MV-4-11 (cell line): ENCODE measurements at regions not wholly inside any gene's neighbourhood (a gene's known extent, or its start where the extent isn't known, plus 50 kb on each side); places are given as distances from the start of the nearest gene placed in this dataset.
"Not testable (repeated sequence)": the region's sequence is repeated elsewhere in the genome, so short reads cannot be mapped to it uniquely, and the experiment has no call there.

ENCODE experiments used
- DNase-seq: peaks from one replicate; lab custom pipeline; 2025; lab: John Stamatoyannopoulos, UW

DNA sequence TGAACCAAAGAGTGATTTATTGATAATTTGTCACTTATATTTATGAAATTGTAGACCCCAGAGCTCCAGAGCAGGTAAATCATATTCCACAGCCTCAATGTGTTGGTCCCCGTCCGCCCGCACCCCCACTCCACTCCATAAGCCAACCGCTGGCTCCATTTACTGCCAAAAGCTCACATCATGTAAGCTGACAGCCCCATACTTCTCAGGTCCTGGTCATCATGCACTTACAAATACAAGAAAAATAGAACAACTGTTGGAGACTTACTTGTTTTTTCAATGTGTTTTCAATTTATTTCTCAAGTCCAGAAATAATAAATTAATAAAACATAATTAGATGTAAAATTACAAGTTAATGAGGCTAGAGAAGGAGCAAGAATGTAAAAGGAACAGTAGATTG, 235.7 kb upstream of the HAND2 start:
- no peak for DNase-seq

DNA sequence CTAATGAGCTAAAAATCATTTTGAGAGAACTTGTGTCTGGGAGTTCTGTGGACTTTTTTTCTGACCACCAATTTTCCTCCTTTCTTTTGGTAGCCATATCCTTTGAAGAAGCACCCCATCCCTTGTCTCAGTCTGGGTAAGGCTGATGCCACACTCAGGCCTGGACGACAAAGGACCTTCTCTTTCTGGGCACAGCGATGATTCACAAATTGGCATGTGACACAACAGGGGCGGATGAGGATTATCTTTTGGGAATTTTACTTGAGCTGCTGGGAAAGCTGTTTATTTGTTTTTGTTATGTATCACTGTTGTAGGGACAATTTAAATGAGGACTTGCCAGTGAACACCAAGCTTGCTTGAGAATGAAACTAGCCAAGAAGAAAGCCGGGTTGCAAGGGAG, 233.4 kb upstream of the HAND2 start:
- DNase-seq = no peak

DNA sequence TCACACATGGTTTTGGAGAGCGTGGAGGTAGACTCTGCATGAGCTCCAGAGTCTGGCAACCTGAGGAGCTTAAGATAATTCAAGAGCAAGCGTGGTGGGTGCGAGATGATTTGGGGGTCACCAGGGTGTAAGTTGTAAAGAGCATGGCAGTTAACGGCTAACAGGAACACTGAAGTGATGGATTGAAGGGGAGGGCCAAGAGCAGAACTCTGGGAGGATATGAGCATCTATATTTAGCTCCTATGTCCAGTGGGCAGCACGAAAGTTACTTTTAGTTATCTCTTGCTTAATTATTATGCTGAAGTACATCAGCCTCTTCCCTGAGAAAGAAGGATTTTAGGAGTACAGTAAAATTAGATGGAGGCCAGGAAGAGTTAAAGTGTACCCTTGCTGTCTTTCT, 231.9 kb upstream of the HAND2 start:
- DNase-seq = no peak

DNA sequence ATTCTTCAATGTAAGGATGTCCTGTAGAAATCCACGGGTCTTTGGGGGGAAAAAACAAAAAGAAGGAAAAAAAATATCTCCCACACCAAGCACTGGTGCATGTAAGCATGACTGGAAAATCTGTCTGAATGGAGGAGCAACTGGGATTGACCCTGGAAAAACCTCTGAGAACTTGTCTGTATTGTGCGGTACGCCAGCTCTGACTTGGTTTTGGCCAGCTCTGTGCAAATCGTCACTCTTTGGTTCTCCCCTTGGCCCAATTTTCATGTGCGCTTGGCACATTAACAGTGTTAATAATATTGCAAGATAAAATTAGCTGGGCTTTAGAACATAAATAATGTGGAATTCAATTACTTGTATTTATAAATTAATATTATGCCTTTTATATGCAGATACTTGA, 231.2 kb upstream of the HAND2 start:
- no peak for DNase-seq

DNA sequence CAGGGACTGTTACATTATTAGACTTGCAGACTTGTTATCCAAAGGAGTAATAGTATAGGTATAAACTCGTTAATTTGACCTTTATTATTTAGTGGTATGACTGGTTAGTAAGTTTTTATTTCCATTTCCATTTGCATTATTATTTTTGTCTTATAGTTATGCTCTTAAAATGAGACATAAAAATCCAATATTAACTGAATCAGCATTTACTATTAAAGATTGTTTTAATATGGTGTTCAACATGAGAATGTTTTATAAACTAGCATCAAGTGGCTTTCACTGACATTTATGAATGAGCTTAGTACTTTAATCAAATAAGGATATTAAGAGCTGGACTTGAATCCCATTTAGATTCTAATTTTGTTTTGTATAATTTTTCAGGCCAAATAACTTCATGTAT, 228.1 kb upstream of the HAND2 start:
- DNase-seq = no peak

DNA sequence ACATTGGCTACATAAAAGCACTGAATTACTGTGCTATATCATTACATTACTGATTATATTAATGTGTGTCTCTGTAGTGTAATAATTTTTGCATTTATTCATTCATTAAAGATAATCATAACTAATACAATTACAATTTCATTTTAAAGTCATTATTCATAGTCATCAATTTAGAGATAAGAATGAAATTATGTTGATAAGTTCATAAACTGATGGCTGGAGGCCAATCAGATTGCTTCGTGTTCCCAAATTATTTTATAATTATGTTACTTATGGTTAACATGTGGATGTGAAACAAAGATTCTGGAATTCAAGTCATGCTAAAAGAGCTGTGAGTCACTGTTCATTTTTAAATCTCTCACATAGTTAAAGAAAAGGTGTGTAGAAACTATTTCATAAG, 223.4 kb upstream of the HAND2 start:
- DNase-seq = no peak

DNA sequence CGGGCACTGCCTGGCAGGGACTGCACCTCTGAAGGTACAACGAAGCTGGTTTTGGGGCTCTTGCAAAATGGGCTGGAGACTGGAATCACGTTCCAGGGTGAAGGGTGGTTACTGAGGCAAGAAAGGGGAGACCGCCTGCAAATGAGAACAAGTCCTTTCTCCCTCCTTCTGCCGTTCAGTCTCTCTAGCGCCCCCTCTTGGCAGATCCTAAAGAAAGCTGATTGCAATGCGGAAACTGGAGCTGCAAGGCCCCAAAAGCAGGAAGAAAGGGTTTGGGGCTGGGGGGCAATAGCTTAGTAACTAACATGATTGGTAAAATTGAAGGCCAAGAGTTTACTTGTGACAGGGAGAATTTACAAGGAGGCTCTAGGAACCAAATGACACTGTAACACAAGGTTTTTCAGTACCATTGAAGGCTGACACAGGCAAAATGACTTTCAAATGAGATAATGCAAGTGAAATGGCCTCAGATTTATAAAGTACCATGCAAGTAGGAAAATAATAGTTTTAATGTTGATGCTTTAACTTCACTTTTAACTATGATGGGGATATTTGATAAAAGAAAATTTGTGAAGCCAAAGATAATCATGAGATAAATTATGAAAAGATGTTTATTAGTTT, 222.7 kb upstream of the HAND2 start:
- peak; percentile 14 for DNase-seq

DNA sequence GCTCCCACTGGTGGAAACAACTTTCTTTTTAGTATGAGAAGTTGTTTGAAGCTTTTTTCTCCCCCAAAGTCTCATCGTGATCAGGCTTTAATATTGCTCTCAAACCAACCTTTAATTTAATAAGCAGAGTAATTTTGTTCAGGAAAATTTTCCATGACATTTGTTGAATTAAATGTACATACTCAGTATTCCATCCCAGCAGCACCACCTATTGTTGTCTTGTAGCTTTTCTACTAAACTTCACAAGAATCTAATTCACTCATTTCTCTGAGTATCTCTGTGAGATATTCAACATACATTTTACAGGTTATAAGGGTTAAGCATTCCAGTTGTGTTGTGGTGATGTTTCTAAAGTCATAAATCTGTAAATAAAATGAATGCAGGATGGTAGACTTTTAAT, 218.3 kb upstream of the HAND2 start:
- DNase-seq = no peak

DNA sequence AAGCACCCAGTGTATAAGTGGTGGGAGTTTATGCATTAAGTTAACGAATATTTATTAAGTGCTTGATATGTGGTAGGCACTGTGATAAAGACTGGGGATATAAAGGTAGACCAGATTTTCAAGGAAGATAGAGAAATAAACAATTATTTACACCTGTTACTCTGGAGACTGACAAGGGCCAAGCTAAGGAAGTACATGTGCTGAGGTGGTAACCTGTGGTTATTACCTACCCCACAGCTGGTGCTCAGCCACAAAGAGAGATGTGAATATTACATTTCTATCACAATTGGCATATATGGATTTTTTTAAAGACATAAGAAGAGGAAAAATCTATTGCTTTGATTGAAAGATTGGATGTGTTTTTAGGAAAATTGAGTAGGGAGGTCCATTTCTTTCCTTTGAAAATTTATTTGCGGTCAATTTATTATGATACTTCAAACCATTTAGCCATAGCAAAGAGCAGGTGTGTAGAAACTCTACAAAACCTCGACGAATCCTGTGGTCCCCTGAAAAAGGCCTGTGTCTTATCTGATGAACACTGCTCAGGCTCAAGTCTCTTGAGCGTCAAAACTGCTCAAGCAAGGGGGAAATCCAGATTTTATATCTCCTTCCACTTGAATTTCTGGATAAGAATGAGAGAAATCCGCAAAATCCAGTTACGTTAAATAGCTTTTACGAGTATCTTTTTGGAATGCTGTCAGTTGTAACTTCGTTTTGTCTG, 217.7 kb upstream of the HAND2 start:
- no peak for DNase-seq

DNA sequence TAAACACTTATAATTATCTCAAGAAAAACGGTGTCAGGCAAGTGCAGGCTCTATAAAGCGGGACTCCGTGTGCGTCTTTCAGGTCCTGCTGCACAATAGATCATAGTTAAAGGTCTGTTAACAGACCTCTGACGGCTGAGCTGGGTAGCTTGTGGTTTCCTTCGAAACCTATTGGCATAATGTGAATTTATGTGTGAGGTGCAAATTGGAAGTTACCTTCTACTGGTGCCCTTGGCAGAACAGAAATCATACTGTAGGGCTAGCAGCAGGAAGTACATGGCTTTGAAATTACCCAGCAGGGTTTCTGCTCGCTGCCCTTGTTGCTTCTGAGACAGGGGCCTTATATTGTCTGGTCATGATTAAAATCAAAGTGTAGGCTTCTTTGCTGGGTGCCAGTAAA, 216.4 kb upstream of the HAND2 start:
- DNase-seq = no peak

DNA sequence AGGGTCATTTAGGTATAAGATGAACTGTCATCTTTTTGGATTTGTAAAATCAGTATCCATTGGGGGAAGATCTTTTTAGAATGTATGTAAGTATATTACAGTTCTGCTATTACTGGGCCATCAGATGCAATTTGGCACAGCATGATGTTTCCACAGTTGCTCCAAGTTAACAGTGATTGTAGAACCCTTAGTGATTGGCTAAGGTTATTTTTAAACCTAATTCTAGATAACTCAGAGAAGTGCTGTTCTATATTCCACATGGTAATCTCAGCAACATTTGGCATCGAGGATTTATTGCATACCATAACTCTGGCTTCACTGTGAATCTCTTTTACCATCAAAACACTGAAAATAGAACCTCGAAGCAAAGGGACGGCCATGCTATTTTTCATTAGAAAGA, 215.7 kb upstream of the HAND2 start:
- no peak for DNase-seq

DNA sequence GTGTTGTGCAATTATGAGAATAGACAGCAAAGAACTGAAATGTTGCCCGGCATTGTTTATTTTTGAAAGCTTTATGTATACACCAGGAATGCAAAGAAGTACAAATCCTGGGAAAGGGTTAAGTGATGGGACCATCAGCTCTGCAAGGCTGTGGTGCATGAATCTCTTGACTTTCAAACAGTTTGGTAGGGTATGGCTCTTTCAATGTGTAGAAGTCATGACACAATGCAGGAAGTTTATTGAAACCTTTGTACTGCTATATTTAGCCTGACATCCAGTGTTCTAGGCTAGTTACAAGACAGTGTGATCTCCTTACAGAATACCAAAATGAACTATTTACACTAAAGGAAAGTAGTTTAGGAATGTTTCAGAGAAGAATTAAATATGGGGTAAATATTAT, 206.8 kb upstream of the HAND2 start:
- DNase-seq = no peak

DNA sequence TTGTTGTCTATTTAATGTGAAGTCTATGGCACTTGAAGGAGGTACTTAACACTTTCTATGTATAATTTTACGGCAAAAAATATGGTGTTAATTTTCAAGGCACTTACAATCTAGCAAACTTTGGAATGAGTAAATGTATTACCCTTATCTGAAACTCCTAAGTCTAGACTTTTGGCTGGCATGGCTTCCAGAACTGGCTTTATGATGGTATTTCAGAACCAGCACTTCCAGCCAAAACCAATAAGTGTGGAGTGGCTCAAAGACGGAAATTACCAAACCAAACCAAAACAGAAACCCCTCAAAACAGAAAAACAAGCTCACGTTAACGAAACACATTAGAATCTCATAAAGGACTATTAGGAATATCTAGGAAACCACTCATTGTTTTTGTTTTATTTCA, 205.6 kb upstream of the HAND2 start:
- DNase-seq = no peak

DNA sequence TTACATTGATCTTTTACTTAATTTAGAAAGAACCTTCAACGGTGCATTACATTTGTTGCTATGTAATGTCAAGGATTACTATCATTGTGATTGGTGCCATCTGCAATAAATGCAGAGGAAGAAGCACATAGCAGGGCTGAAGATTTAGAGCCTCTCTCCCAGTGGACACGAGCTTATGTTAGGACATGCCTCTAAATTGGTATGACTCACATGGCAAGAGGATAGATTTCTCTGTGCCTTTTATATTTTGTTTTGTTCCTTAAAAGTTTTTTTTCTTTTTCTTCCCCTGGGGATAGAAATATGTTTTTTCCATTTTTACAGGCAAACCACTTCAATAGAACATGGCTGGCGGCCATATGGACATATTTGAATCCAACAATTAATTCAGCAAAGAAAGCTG, 205.0 kb upstream of the HAND2 start:
- DNase-seq = no peak

DNA sequence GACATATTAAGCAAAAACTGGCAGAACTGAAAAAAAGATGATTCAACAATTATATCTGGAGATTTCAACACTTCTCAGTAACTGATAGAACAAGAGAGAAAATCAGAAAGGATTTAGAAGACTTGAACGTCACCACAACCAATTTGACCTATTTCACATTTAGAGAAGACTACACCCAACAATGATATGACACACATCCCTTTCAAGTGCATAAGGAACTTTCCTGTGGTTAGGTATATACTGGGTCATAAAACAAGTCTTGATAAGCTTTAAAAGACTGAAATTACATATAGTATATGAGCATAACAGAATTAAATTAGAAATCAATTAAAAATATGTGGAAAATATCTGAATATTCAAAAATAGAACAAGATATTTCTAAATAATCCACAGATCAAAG, 201.2 kb upstream of the HAND2 start:
- DNase-seq = no peak

DNA sequence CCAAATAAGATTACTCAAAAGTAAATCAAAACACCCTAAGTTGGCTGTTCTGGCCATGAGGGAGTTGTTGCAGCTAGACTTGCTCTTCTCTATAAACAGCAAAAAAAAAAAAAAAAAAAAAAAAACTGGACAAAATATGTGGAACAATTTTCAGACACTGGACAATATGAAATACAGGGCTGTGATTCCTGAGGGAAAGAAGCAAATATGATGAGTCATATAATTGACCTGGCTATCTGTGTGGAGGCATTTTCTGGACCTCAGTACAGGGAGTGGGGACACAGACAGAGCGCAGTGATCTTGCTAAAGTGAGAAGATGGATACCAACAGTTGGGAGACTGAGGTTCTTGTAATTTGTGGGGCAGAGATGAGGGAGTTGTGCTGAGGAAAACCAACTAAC, 192.0 kb upstream of the HAND2 start:
- no peak for DNase-seq

DNA sequence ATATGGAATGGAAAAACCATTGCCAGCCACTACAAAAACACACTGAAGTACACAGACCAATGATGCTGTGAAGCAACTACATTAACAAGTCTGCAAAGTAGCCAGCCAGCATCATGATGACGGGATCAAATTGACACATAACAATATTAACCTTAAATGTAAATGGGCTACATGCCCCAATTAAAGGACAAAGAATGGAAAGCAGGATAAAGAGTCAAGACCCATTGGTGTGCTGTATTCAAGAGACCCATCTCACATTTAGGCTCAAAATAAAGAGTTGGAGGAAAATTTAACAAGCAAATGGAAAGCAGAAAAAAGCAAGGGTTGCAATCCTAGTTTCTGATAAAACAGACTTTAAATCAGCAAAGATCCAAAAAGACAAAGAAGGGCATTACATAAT, 188.5 kb upstream of the HAND2 start:
- not testable (repeated sequence) for DNase-seq

DNA sequence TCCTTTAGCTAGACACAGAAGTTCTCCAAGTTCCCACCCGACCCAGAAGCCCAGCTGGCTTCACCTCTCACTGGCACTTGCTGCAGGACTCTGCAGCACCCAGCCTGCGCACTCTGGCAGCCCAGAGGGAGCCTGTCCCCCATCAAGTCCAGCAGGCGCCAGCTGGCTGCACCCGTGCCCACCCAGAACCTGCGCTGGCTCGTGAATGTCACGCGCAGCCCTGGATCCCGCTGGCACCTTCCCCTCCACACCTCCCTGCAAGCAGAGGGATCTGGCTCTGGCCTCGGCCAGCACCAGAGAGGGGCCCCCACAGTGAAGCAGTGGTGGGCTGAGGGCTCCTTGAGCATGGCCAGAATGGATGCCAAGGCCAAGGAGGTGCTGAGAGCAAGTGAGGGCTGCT, 187.6 kb upstream of the HAND2 start:
- no peak for DNase-seq

DNA sequence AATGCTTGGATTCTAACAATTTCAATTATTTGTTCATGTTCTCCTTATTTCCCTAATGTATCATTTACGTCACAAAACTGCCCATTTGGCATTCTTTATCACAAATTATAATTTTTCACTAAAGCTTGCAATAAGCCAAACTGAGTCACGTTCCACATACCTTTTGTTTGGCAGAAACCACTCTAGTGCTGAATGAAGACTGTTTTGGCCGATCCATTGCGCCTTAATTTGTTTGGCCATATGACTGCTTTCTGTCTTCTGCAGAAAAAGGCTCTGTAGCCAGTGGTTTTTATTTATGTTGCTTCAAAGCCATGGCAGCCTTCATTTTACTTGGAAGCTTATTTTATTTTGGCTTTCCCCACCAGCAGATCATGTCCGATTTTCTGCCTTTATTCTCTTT, 184.4 kb upstream of the HAND2 start:
- no peak for DNase-seq

DNA sequence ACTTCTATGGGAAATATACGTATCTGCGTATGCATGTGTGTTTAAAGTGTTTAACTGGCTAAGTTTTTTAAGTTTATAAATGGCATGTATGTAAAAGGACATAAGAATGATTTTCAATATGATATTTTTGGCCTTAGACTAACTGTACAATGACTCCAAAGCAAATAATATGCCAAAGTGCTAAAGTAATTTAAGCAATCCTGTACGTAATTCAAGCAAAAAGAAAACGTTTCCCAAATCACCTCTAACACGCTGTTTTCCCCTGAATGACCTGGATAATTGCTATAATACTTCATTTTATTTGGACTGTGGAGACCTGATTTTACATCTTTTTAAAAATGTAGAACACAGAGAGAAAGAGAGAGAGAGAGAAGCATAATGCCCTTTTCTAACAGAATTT, 183.0 kb upstream of the HAND2 start:
- no peak for DNase-seq

DNA sequence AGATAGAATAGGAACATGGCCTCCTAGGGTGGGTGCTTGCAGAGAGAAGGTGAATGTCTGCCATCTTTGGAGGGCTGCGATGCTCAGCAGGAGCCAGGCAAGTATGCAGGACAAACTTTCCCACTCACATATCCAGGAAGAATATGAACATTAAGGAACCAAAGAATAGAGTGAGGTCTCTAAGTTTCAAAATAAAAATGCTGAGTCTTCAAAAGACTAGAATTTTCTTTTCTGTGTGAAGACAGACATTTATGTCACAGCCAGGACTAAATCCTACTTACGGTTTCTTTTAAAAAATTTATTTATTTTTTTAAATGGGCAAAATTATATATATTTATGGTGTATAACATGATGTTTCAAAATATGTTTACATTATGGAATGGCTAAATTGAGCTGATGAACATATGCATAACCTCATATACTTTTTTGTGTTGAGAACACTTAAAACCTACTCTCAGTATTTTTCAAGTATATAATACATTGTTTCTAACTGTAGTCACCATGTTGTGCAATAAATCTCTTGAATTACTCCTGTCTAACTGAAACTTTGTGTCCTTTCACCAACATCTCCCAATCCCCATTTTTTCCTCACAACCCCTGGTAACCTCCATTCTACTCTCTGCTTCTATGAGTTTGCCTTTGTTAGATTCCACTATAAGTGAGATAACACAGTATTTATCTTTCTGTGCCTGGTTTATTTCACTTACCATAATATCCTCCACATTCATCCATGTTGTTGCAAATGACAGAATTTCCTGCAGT, 177.8 kb upstream of the HAND2 start:
- no peak for DNase-seq

DNA sequence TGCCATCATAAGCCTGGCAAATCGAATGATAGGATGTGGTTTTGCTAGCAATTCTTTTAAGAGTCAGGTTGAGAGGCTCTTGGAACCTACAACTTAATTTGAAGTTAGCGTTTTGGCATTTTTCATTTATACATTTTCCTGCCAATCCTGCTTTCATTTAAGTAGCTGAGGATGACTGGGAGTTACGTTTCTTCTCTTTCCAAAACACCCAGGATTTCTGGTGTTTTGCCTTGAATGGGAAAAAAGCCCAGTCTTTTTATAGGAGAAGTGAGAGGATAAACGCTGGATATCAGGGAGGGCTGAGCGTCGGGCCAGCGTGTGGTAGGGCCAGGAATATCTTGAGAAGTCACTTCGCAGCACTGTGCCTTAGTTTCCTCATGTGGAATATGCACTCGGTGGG, 174.2 kb upstream of the HAND2 start:
- no peak for DNase-seq

DNA sequence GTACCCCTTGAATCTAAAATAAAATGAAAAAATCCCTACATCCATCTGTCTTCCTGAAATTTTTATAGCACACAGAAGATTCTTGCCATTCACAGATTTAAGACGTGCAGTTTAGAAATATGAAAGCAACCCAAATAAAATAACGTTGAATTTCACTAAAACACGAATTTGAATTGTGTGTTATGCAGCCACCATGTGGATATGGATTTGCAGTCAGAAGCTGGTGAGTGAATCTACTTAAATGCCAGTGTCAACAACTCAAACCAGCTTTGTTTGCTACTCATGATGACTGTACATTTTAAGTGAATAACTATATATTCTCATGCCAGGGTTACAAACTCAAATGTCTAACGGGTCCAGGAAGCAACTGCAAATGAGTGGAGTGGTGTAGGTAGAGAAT, 173.0 kb upstream of the HAND2 start:
- no peak for DNase-seq

DNA sequence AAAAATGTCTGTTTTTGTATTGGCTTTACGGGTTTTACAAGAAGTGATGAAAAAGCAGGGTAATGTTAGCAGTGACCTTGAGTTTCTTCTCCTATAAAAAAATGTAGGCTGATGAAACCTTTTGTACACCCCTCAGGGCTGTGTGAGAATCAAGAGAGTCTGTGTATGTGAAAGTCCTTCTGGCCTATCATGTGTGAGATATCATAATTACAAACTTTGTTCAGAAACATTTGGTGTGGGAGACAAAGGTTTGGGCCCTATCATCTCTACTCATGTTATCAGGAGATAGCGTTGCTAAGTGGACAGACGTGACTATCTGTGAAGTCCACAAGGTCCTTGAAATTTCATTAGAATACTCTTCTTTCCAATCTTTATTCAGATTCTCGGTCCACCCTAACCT, 170.6 kb upstream of the HAND2 start:
- no peak for DNase-seq
